ENCODE measurements at regions not wholly inside any gene's neighbourhood (a gene's known extent, or its start where the extent isn't known, plus 50 kb on each side); places are given as distances from the start of the nearest gene placed in this dataset.

GRCh38 chr13:76579701-76580100 is 306.5 kb downstream of the KCTD12 start:
- TF ChIP-seq CTCF (IDR thresholded peaks at IDR 0.05; ENCODE audit: insufficient read depth, low read length) = no peak
- TF ChIP-seq, protein P1, sequence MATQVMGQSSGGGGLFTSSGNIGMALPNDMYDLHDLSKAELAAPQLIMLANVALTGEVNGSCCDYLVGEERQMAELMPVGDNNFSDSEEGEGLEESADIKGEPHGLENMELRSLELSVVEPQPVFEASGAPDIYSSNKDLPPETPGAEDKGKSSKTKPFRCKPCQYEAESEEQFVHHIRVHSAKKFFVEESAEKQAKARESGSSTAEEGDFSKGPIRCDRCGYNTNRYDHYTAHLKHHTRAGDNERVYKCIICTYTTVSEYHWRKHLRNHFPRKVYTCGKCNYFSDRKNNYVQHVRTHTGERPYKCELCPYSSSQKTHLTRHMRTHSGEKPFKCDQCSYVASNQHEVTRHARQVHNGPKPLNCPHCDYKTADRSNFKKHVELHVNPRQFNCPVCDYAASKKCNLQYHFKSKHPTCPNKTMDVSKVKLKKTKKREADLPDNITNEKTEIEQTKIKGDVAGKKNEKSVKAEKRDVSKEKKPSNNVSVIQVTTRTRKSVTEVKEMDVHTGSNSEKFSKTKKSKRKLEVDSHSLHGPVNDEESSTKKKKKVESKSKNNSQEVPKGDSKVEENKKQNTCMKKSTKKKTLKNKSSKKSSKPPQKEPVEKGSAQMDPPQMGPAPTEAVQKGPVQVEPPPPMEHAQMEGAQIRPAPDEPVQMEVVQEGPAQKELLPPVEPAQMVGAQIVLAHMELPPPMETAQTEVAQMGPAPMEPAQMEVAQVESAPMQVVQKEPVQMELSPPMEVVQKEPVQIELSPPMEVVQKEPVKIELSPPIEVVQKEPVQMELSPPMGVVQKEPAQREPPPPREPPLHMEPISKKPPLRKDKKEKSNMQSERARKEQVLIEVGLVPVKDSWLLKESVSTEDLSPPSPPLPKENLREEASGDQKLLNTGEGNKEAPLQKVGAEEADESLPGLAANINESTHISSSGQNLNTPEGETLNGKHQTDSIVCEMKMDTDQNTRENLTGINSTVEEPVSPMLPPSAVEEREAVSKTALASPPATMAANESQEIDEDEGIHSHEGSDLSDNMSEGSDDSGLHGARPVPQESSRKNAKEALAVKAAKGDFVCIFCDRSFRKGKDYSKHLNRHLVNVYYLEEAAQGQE (IDR thresholded peaks at IDR 0.05; ENCODE audit: insufficient replicate concordance, low read depth) = no peak
- TF ChIP-seq POLR2AphosphoS5 (IDR thresholded peaks at IDR 0.05; ENCODE audit: low read depth) = no peak
- no peak for TF ChIP-seq GABPA (IDR thresholded peaks at IDR 0.05; ENCODE audit: low read depth)
